AG10803 (cell line): ENCODE measurements at regions not wholly inside any gene's neighbourhood (a gene's known extent, or its start where the extent isn't known, plus 50 kb on each side); places are given as distances from the start of the nearest gene placed in this dataset.

Source experiments
- DNase-seq: peaks from one replicate; pipeline ENCODE4 v3.0.0; 2010; ENCODE audit warnings: low read depth
- H3K4me3 ChIP-seq: 2 replicates; pipeline ENCODE4 v1.5.1; 2011; ENCODE audit warnings: mild to moderate bottlenecking, low read length, control low read depth
- TF ChIP-seq, protein P1 (sequence below): conservative IDR thresholded peaks from 2 replicates; pipeline ENCODE4 v1.5.1; 2011; ENCODE audit warnings: mild to moderate bottlenecking, low read length, control low read depth, inconsistent platforms

DNA sequence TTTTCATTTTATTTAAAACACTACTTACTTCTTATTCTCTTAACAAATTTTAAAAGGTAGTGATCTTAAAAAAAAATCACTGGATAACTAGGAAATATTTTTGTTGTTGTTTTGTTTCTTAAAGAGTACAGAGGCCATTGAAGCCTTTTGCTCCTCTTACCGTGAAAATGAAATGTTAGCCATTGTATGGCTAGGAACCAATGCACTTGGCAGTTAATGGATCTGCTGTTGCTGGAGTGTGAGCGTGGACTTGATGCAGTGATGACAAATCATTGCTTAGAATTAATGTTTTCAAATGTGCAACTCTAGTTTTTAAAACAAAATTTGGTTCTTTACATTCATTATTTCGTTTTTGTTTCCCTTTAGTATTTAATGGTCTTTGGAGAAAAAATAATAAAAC lies 162.3 kb downstream of the HAUS1 start:
- no peak overlapping the region for H3K4me3 ChIP-seq
- DNase-seq, result no peak
- TF ChIP-seq, protein P1, sequence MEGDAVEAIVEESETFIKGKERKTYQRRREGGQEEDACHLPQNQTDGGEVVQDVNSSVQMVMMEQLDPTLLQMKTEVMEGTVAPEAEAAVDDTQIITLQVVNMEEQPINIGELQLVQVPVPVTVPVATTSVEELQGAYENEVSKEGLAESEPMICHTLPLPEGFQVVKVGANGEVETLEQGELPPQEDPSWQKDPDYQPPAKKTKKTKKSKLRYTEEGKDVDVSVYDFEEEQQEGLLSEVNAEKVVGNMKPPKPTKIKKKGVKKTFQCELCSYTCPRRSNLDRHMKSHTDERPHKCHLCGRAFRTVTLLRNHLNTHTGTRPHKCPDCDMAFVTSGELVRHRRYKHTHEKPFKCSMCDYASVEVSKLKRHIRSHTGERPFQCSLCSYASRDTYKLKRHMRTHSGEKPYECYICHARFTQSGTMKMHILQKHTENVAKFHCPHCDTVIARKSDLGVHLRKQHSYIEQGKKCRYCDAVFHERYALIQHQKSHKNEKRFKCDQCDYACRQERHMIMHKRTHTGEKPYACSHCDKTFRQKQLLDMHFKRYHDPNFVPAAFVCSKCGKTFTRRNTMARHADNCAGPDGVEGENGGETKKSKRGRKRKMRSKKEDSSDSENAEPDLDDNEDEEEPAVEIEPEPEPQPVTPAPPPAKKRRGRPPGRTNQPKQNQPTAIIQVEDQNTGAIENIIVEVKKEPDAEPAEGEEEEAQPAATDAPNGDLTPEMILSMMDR, result no peak

DNA sequence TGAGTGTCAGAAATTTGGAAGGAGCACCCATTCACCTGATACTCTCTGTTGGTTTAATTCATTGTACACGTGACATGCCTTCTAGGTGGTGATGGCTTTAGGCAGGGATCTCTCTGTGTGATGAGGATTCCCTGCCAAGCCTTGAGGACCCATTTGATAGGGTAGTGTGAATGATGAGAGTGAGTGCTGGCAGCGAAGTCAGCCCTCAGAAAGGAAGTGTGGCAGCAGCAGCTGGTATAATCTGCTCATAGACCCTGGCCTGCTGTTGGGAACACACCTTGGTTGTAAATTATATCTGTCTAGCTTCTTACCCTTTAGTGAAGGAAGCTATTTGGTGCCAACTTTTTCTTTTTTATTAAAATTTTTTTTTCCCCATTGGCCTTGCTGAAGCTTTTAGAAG lies 164.5 kb downstream of the HAUS1 start:
- H3K4me3 ChIP-seq, result no peak overlapping the region
- DNase-seq, result no peak
- TF ChIP-seq, protein P1, result no peak

DNA sequence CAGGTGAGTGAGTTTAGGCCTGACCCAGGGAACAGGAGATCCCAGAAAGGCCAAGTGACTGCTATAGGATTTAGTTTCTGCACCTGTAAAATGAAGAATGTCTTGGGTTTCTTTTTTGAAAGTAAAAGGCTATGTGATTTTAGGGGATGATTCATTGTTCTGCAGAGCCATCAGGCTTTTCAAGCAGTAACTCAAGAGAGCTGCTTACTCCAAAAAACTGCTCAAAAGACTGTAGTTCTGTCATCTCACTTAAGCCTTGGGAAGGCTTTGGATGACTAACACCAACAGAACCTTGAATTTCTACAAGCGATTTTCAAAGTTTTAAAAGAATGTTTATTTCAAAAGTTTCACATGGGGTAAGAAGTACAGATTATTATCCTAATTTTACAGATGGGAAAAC lies 165.1 kb downstream of the HAUS1 start:
- DNase-seq, result no peak
- H3K4me3 ChIP-seq, result no peak overlapping the region
- TF ChIP-seq, protein P1, result no peak

DNA sequence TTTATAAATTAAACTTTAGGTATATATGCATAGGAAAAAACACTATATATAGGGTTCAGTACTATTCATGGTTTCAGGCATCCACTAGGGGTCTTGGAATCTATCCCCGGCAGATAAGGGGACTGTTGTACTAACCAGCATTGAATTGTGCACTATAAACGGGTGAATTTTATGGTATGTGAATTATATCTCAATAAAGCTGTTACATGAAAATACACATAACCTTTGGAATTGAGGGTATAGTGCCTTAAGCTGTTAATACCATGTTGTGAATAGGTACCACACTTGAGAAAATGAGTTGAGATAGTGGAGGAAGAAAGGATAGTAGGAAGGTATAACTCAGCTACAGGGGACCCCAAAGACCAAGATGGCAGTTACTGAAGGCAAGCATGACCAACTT lies 167.3 kb downstream of the HAUS1 start:
- DNase-seq, result no peak
- no peak overlapping the region for H3K4me3 ChIP-seq
- TF ChIP-seq, protein P1, result no peak

DNA sequence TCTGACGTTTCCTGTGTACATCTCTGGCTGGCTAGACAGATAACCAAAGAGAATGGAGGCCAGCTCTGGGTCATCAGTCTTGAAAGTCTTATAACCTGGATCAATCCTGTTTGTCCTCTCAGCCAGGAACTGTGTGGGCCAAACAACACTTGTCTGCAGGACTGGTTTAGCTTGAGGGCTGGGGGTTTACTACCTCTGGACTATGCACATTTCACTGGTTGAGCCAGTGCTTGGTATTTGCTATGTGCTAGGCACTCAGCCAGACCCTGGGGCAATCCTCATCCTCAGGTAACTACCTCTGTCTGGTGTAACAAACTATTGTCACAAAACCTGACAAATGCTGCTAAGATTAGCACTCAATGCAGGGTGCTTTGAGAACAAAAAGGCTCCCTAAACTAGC lies 169.7 kb downstream of the HAUS1 start:
- no peak for DNase-seq
- TF ChIP-seq, protein P1, result no peak
- H3K4me3 ChIP-seq, result no peak overlapping the region

DNA sequence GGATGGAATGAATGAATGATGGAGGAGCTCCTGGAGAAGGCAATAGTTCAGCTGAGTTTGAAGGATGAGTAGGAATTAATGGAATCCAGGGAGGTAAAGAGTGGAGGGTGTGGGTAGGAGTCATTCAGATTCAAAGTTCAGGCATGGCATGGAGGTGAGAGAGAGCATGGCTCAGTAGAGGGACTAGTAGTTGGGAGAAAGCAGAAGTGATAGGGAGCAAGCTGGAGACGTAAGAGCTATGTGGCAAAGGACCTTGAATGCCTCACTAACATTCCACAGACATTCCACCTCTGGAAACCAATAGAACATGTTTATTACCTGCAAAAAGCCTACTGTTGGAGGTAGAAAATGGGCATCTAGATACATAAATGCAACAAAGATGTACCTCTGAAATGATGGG lies 170.1 kb downstream of the HAUS1 start:
- no peak for DNase-seq
- H3K4me3 ChIP-seq, result no peak overlapping the region
- TF ChIP-seq, protein P1, result no peak

DNA sequence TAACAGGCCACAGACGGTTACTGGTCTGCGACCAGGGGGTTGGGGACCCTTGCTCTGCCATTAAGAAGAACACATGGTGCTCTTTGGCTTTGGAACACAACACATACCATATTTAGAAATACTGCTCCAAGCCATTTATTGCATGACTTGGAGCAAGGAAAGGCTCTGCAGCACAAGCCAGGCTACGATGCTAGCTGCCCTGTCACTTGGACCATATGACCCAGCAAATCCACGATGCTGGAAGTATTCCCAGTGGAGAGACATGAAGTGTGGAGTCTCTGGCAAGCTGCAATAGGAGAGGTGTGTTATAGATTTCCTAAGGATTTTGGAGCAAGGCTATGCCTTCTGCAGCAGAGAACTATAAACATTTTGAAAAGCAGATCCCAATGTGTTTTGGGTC lies 171.2 kb downstream of the HAUS1 start:
- no peak for DNase-seq
- H3K4me3 ChIP-seq, result no peak overlapping the region
- TF ChIP-seq, protein P1, result no peak
